H1 (cell line): ENCODE measurements at regions not wholly inside any gene's neighbourhood (a gene's known extent, or its start where the extent isn't known, plus 50 kb on each side); places are given as distances from the start of the nearest gene placed in this dataset.

Source experiments
- CTCF ChIA-PET: fragments of 300-600 bp; sonication (Branson Sonifier 250); formaldehyde crosslinking; loops from one replicate; lab custom pipeline; 2021; ENCODE audit not compliant: partially characterized antibody; lab: Charles Lee
- POLR2A ChIA-PET: fragments of 300-600 bp; sonication (Branson Sonifier 250); formaldehyde crosslinking; loops from one replicate; lab custom pipeline; 2021; ENCODE audit warnings: inconsistent platforms; ENCODE audit not compliant: partially characterized antibody; lab: Charles Lee
- DNase-seq, 2 experiments: peaks; one replicate each; pipeline versions ENCODE4 v3.0.0 to v3.0.0-alpha.2; 2010 to 2022; ENCODE audit warnings: low spot score in 2 of 2, low read depth in 1 of 2, mixed read lengths in 1 of 2
- FAIRE-seq: peaks from 2 replicates; lab custom pipeline; 2011; peaks lifted over from hg19 to GRCh38; lab: Jason Lieb, UNC
- H2AFZ ChIP-seq: 2 replicates; pipeline ENCODE4 v1.8.1; 2012; ENCODE audit warnings: low read length, inconsistent platforms
- H2AK5ac ChIP-seq: 2 replicates; pipeline ENCODE4 v1.6.1; 2013; ENCODE audit warnings: low read depth, low read length
- H2BK120ac ChIP-seq: replicated peaks from 2 replicates; pipeline ENCODE3; 2013; ENCODE audit warnings: low read depth, low read length, inconsistent platforms
- H2BK12ac ChIP-seq: 2 replicates; pipeline ENCODE4 v1.6.1; 2013; ENCODE audit warnings: low read depth, low read length
- H2BK15ac ChIP-seq: 2 replicates; pipeline ENCODE4 v1.6.1; 2013; ENCODE audit warnings: low read length
- H2BK20ac ChIP-seq: 2 replicates; pipeline ENCODE4 v1.6.1; 2013; ENCODE audit warnings: low read length
- H2BK5ac ChIP-seq: 2 replicates; pipeline ENCODE4 v1.6.1; 2013; ENCODE audit warnings: low read depth, low read length
- H3K14ac ChIP-seq: 2 replicates; pipeline ENCODE4 v1.6.1; 2013; ENCODE audit warnings: inconsistent platforms; ENCODE audit not compliant: insufficient read length
- H3K18ac ChIP-seq: 2 replicates; pipeline ENCODE4 v1.6.1; 2013; ENCODE audit warnings: low read length; ENCODE audit errors: extremely low read depth
- H3K23ac ChIP-seq: 2 replicates; pipeline ENCODE4 v1.6.1; 2013; ENCODE audit warnings: inconsistent platforms; ENCODE audit not compliant: insufficient read length
- H3K23me2 ChIP-seq: 2 replicates; pipeline ENCODE4 v1.6.1; 2013; ENCODE audit warnings: low read depth, low read length
- H3K27ac ChIP-seq: 2 replicates; pipeline ENCODE4 v1.6.1; 2011; ENCODE audit warnings: low read depth, low read length, inconsistent platforms
- H3K27me3 ChIP-seq, 4 experiments: replicated peaks in 1 of 4; 1 replicate in 1 of 4; 2 replicates in 3 of 4; pipeline versions ENCODE4 v1.6.1 to v1.8.1; 2011 to 2013; ENCODE audit warnings: low read length in 3 of 4, mild to moderate bottlenecking in 3 of 4, inconsistent platforms in 2 of 4, mixed read lengths in 2 of 4, moderate library complexity in 1 of 4; ENCODE audit not compliant: control insufficient read depth in 3 of 4, insufficient read depth in 3 of 4; ENCODE audit errors: extremely low read depth in 1 of 4
- H3K36me3 ChIP-seq, 4 experiments: 2 replicates each; pipeline versions ENCODE4 v1.6.1 to v1.8.1; 2011 to 2013; ENCODE audit warnings: mild to moderate bottlenecking in 4 of 4, low read length in 3 of 4, moderate library complexity in 2 of 4, control low read depth in 1 of 4, inconsistent platforms in 1 of 4; ENCODE audit not compliant: insufficient read depth in 4 of 4, control insufficient read depth in 2 of 4
- H3K4ac ChIP-seq: replicated peaks from 2 replicates; pipeline ENCODE3; 2013; ENCODE audit warnings: low read length, low read depth, mixed read lengths, inconsistent platforms; ENCODE audit not compliant: insufficient read length
- H3K4me1 ChIP-seq, 4 experiments: replicated peaks in 1 of 4; 1 replicate in 1 of 4; 2 replicates in 3 of 4; pipeline versions ENCODE4 v1.6.1 to v1.8.1; 2011 to 2013; ENCODE audit warnings: low read length in 3 of 4, inconsistent platforms in 2 of 4, mixed read lengths in 1 of 4; ENCODE audit not compliant: insufficient read depth in 4 of 4, control insufficient read depth in 3 of 4
- H3K4me2 ChIP-seq, 2 experiments: 2 replicates each; pipeline versions ENCODE4 v1.6.1 to v1.8.1; 2011 to 2013; ENCODE audit warnings: low read depth in 2 of 2, low read length in 2 of 2, control low read depth in 1 of 2, inconsistent platforms in 1 of 2, mild to moderate bottlenecking in 1 of 2; ENCODE audit not compliant: insufficient read depth in 1 of 2
- H3K4me3 ChIP-seq, 4 experiments: fragments of 200-600, 300-600 bp in 1 of 4; sonication (generic), shearing (Covaris generic), sonication (Bioruptor Twin) in 1 of 4; 2 replicates each; pipeline versions ENCODE4 v1.5.1 to v1.8.1; 2011 to 2016; ENCODE audit warnings: low read length in 4 of 4, low read depth in 3 of 4, control low read depth in 2 of 4, inconsistent platforms in 2 of 4, mild to moderate bottlenecking in 2 of 4, mixed read lengths in 1 of 4, moderate library complexity in 1 of 4; ENCODE audit not compliant: insufficient read depth in 2 of 4; ENCODE audit errors: extremely low read depth in 1 of 4
- H3K56ac ChIP-seq: replicated peaks from 2 replicates; pipeline ENCODE3; 2013; ENCODE audit warnings: low read depth, mild to moderate bottlenecking, mixed read lengths, low read length, inconsistent platforms; ENCODE audit not compliant: insufficient read length
- H3K79me1 ChIP-seq: 2 replicates; pipeline ENCODE4 v1.6.1; 2013; ENCODE audit warnings: low read depth, low read length, control low read depth
- H3K79me2 ChIP-seq, 2 experiments: 2 replicates each; pipeline versions ENCODE4 v1.6.1 to v1.8.1; 2012 to 2013; ENCODE audit warnings: low read length in 2 of 2, mild to moderate bottlenecking in 2 of 2, inconsistent platforms in 1 of 2; ENCODE audit not compliant: insufficient read depth in 2 of 2, control insufficient read depth in 1 of 2
- H3K9ac ChIP-seq, 4 experiments: replicated peaks in 1 of 4; 1 replicate in 1 of 4; 2 replicates in 3 of 4; pipeline versions ENCODE4 v1.6.1 to v1.8.1; 2011 to 2013; ENCODE audit warnings: low read depth in 3 of 4, low read length in 3 of 4, control low read depth in 2 of 4, mild to moderate bottlenecking in 2 of 4, moderate library complexity in 2 of 4, inconsistent platforms in 1 of 4; ENCODE audit errors: extremely low read depth in 1 of 4
- H3K9me3 ChIP-seq, 2 experiments: 2 replicates each; pipeline versions ENCODE4 v1.6.1 to v1.8.1; 2012 to 2013; ENCODE audit warnings: mild to moderate bottlenecking in 2 of 2, moderate library complexity in 2 of 2, control low read depth in 1 of 2, inconsistent platforms in 1 of 2, low read depth in 1 of 2, low read length in 1 of 2, mixed read lengths in 1 of 2; ENCODE audit not compliant: insufficient read depth in 2 of 2
- H4K20me1 ChIP-seq, 2 experiments: replicated peaks in 1 of 2; 2 replicates each; pipeline versions ENCODE3 to v1.8.1; 2011 to 2013; ENCODE audit warnings: inconsistent platforms in 2 of 2, low read length in 2 of 2, mild to moderate bottlenecking in 1 of 2; ENCODE audit not compliant: insufficient read depth in 2 of 2, control insufficient read depth in 1 of 2
- H4K5ac ChIP-seq: 2 replicates; pipeline ENCODE4 v1.6.1; 2013; ENCODE audit warnings: low read length, low read depth, mixed read lengths, inconsistent platforms; ENCODE audit not compliant: insufficient read length
- H4K8ac ChIP-seq: 2 replicates; pipeline ENCODE4 v1.8.0; 2013; ENCODE audit warnings: mild to moderate bottlenecking, moderate library complexity, low read length, inconsistent platforms; ENCODE audit not compliant: insufficient read depth; ENCODE audit errors: extremely low read depth
- H4K91ac ChIP-seq: replicated peaks from 2 replicates; pipeline ENCODE3; 2013; ENCODE audit warnings: low read length, mixed read lengths, inconsistent platforms; ENCODE audit not compliant: insufficient read length
- CBX8 ChIP-seq: fragments of 300-800, 300-1000 bp; sonication (generic); IDR thresholded peaks from 2 replicates; pipeline ENCODE4 v1.7.1; 2016; ENCODE audit warnings: low read depth, low read length, borderline replicate concordance
- CEBPB ChIP-seq: IDR thresholded peaks from 2 replicates; pipeline ENCODE4 v1.6.1; 2012; ENCODE audit warnings: low read depth, low read length
- FOSL1 ChIP-seq: IDR thresholded peaks from 2 replicates; pipeline ENCODE4 v1.6.1; 2011; ENCODE audit warnings: mild to moderate bottlenecking, low read depth, low read length, moderate library complexity; ENCODE audit not compliant: insufficient read depth
- WGBS, 2 experiments: shearing (Covaris generic) in 1 of 2; methylation state at CpG; one replicate each; pipeline versions ENCODE4 v1.1.6 to v1.1.7; 2013 to 2015; ENCODE audit warnings: low lambda C conversion rate in 2 of 2, mixed read lengths in 2 of 2, inconsistent platforms in 1 of 2, low coverage in 1 of 2, missing lambda C conversion rate in 1 of 2; ENCODE audit not compliant: insufficient replicate concordance in 2 of 2, insufficient coverage in 1 of 2, insufficient read length in 1 of 2; ENCODE audit errors: extremely low coverage in 1 of 2, missing lambda C conversion rate in 1 of 2; 5-methylcytosine and 5-hydroxymethylcytosine counted together

DNA sequence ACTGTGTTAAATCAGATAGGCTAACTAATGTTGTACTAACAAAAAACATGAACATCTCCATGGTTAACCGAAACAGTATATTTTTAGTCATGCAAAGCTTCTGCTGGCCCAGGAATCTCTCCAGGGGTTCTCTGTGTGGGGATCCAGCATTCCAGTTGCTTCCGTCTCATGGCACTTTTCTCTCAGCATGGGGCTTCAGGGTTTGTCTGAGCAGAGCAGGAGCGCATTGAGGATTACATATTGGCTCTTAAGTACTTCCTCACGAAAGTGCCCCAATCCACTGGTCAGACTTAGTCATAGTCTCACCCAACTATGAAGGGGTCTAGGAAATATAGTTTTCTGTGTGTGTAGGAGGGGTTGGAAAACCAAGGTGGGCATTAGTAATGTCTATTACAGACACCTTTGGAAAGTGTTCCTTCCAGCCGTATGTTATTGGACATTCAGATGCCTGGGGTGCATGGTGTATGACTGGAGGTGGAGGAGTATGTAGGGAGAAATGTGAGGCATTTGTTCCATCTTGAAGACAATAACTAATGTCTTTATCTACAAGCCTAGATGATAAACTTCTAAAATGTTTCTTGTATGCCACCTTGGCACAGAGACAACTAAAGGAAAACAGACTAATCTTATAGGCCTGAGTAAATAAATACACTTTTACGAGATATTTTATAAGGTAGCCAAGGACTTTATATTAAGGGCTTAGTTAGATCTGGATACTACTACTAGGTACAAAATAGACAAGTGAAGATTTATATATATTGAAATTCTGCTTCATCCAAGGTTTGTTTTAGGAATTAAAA lies 123.8 kb upstream of the ZEB2 start:
- H3K4ac ChIP-seq = no peak overlapping the region
- CTCF ChIA-PET = no interaction called here
- H3K4me2 ChIP-seq = no peak overlapping the region
- no peaks in the 10 kb centered on the region for H3K9me3 ChIP-seq
- H3K27me3 ChIP-seq = no peaks in the 10 kb centered on the region; a peak in 1 of 7 replicates
- no peaks in the 10 kb centered on the region for H3K23me2 ChIP-seq
- H2BK120ac ChIP-seq = no peak overlapping the region
- H3K4me1 ChIP-seq = peaks cover 0 to 5% (median 1%) of the 10 kb centered on the region in 4 experiments; a peak in 3 of 7 replicates
- H3K14ac ChIP-seq = no peak overlapping the region
- H4K91ac ChIP-seq = no peak overlapping the region
- FAIRE-seq (no peak), DNase-seq (no peak)
- no peak overlapping the region for H3K27ac ChIP-seq
- H4K20me1 ChIP-seq = no peaks in the 10 kb centered on the region
- H3K4me3 ChIP-seq = no peak overlapping the region
- TF ChIP-seq CEBPB = no peak
- TF ChIP-seq FOSL1 = no peak
- no peak for TF ChIP-seq CBX8
- H3K18ac ChIP-seq = no peak overlapping the region
- no peak overlapping the region; the same call in 1 of the 2 replicates for H2BK12ac ChIP-seq
- H2BK20ac ChIP-seq = no peak overlapping the region
- no peak overlapping the region for H3K56ac ChIP-seq
- no peak overlapping the region for H4K8ac ChIP-seq
- H3K79me2 ChIP-seq = no peaks in the 10 kb centered on the region
- no peak overlapping the region for H2BK15ac ChIP-seq
- POLR2A ChIA-PET = no interaction called here
- H3K79me1 ChIP-seq = no peaks in the 10 kb centered on the region
- no peaks in the 10 kb centered on the region for H3K36me3 ChIP-seq
- no peak overlapping the region for H2BK5ac ChIP-seq
- no peak overlapping the region for H4K5ac ChIP-seq
- H3K23ac ChIP-seq = no peak overlapping the region
- H2AFZ ChIP-seq = no peak overlapping the region
- WGBS, 2 experiments = 81% methylated on average over 6 of the region's 6 CpGs; no CpG with 5 or more reads in 1 of the 2 experiments
- no peak overlapping the region for H2AK5ac ChIP-seq
- no peak overlapping the region for H3K9ac ChIP-seq
